ENCODE measurements at regions not wholly inside any gene's neighbourhood (a gene's known extent, or its start where the extent isn't known, plus 50 kb on each side); places are given as distances from the start of the nearest gene placed in this dataset.

- DNase-seq (ENCODE audit: low spot score): no peak
These were observed 678.0 kb upstream of the ZEB2 start for GRCh38 chr2:145197944-145198343.

- DNase-seq (ENCODE audit: low spot score): no peak
These were observed 674.8 kb upstream of the ZEB2 start for GRCh38 chr2:145194673-145195072.

- peak; percentile 2 for DNase-seq (ENCODE audit: low spot score)
These were observed 670.2 kb upstream of the ZEB2 start for GRCh38 chr2:145190031-145190703.

- no peak for DNase-seq (ENCODE audit: low spot score)
These were observed 666.4 kb upstream of the ZEB2 start for GRCh38 chr2:145186303-145186702.

GRCh38 chr2:145185696-145186095 is 665.8 kb upstream of the ZEB2 start:
- DNase-seq (ENCODE audit: low spot score): no peak

- DNase-seq (ENCODE audit: low spot score): no peak
These were observed 665.1 kb upstream of the ZEB2 start for GRCh38 chr2:145184741-145185651.

- DNase-seq (ENCODE audit: low spot score): no peak
These were observed 649.4 kb upstream of the ZEB2 start for GRCh38 chr2:145169285-145169684.

- DNase-seq (ENCODE audit: low spot score): no peak
These were observed 648.2 kb upstream of the ZEB2 start for GRCh38 chr2:145168091-145168490.

- DNase-seq (ENCODE audit: low spot score): no peak
These were observed 646.9 kb upstream of the ZEB2 start for GRCh38 chr2:145166731-145167302.

- DNase-seq (ENCODE audit: low spot score): no peak
These were observed 641.7 kb upstream of the ZEB2 start for GRCh38 chr2:145161656-145162055.

- DNase-seq (ENCODE audit: low spot score): no peak
These were observed 640.9 kb upstream of the ZEB2 start for GRCh38 chr2:145160855-145161254.

- DNase-seq (ENCODE audit: low spot score): no peak
These were observed 639.8 kb upstream of the ZEB2 start for GRCh38 chr2:145159676-145160075.

- no peak for DNase-seq (ENCODE audit: low spot score)
These were observed 638.0 kb upstream of the ZEB2 start for GRCh38 chr2:145157741-145158591.

GRCh38 chr2:145157036-145157675 is 637.2 kb upstream of the ZEB2 start:
- DNase-seq (ENCODE audit: low spot score): no peak

GRCh38 chr2:145156199-145156598 is 636.3 kb upstream of the ZEB2 start:
- DNase-seq (ENCODE audit: low spot score): no peak

- DNase-seq (ENCODE audit: low spot score): no peak
These were observed 635.3 kb upstream of the ZEB2 start for GRCh38 chr2:145155196-145155595.

GRCh38 chr2:145154731-145155130 is 634.8 kb upstream of the ZEB2 start:
- no peak for DNase-seq (ENCODE audit: low spot score)

- no peak for DNase-seq (ENCODE audit: low spot score)
These were observed 626.8 kb upstream of the ZEB2 start for GRCh38 chr2:145146691-145147090.

GRCh38 chr2:145144131-145144728 is 624.3 kb upstream of the ZEB2 start:
- no peak for DNase-seq (ENCODE audit: low spot score)

- DNase-seq (ENCODE audit: low spot score): no peak
These were observed 622.1 kb upstream of the ZEB2 start for GRCh38 chr2:145141981-145142380.

GRCh38 chr2:145140658-145141057 is 620.7 kb upstream of the ZEB2 start:
- DNase-seq (ENCODE audit: low spot score): no peak
